MM.1S (cell line): ENCODE measurements at regions not wholly inside any gene's neighbourhood (a gene's known extent, or its start where the extent isn't known, plus 50 kb on each side); places are given as distances from the start of the nearest gene placed in this dataset.

Experiments used
- EZH2 ChIP-seq: fragments of 300-600 bp; sonication (generic); optimal IDR thresholded peaks from 2 replicates; pipeline ENCODE3; 2017; ENCODE audit warnings: low read depth, mild to moderate bottlenecking, antibody characterized with exemption, low read length, mixed read lengths
- EZH2phosphoT487 ChIP-seq: fragments of 300-600 bp; sonication (generic); IDR thresholded peaks from 2 replicates; pipeline ENCODE4 v1.6.1; 2018; ENCODE audit warnings: antibody characterized with exemption, low read length
- TF ChIP-seq, protein P1 (sequence below): fragments of 300-600 bp; sonication (generic); IDR thresholded peaks from 2 replicates; pipeline ENCODE4 v1.5.1; 2016; ENCODE audit warnings: antibody characterized with exemption, low read length, mixed read lengths

DNA sequence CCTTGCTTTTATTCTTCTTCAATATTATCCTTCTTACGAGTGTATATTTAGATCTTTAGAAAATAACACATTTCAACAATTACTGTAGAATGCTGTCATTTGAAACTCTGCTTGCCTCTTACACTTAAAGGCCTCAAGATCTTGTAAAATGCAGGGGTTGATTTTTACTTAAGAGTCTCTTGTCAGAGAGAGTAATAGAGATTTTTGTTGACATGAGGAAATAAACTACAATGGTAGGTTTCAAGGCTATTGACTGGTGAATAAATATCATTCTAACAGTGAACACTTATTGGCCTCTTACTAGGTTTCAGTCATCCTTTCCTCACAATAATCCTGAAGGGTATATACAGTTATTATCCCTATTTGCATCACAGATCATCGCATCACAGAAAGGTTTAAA lies 344.6 kb downstream of the GBE1 start:
- TF ChIP-seq, protein P1, sequence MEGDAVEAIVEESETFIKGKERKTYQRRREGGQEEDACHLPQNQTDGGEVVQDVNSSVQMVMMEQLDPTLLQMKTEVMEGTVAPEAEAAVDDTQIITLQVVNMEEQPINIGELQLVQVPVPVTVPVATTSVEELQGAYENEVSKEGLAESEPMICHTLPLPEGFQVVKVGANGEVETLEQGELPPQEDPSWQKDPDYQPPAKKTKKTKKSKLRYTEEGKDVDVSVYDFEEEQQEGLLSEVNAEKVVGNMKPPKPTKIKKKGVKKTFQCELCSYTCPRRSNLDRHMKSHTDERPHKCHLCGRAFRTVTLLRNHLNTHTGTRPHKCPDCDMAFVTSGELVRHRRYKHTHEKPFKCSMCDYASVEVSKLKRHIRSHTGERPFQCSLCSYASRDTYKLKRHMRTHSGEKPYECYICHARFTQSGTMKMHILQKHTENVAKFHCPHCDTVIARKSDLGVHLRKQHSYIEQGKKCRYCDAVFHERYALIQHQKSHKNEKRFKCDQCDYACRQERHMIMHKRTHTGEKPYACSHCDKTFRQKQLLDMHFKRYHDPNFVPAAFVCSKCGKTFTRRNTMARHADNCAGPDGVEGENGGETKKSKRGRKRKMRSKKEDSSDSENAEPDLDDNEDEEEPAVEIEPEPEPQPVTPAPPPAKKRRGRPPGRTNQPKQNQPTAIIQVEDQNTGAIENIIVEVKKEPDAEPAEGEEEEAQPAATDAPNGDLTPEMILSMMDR: no peak
- TF ChIP-seq EZH2 (no peak), EZH2phosphoT487 (no peak)
